CD14-positive monocyte (primary cell): ENCODE measurements at regions not wholly inside any gene's neighbourhood (a gene's known extent, or its start where the extent isn't known, plus 50 kb on each side); places are given as distances from the start of the nearest gene placed in this dataset.

Source experiments
- DNase-seq, 3 donors: peaks; one replicate each; pipeline ENCODE4 v3.0.0-alpha.2; 2011 to 2022
- H2AFZ ChIP-seq: 2 replicates; pipeline ENCODE4 v1.6.0; 2012; ENCODE audit warnings: mild to moderate bottlenecking, low read depth, low read length, inconsistent platforms; ENCODE audit not compliant: insufficient read depth, poor library complexity, severe bottlenecking
- H3K27ac ChIP-seq, 2 donors: 1 replicate in 1 of 2; 2 replicates in 1 of 2; pipeline ENCODE4 v1.5.1; 2012 to 2013; ENCODE audit warnings: low read length in 2 of 2, control low read depth in 1 of 2, inconsistent platforms in 1 of 2, low read depth in 1 of 2, mild to moderate bottlenecking in 1 of 2
- H3K27me3 ChIP-seq, 2 donors: one replicate each; pipeline versions ENCODE4 v1.6.0 to v1.6.1; 2011 to 2013; ENCODE audit warnings: low read length in 2 of 2; ENCODE audit not compliant: control insufficient read depth in 2 of 2, insufficient read depth in 2 of 2
- H3K36me3 ChIP-seq, 2 donors: replicated peaks in 1 of 2; 1 replicate in 1 of 2; 2 replicates in 1 of 2; pipeline versions ENCODE4 v1.5.1 to v1.6.1; 2012 to 2013; ENCODE audit warnings: low read length in 2 of 2, control low read depth in 1 of 2, inconsistent platforms in 1 of 2, mild to moderate bottlenecking in 1 of 2; ENCODE audit not compliant: insufficient read depth in 2 of 2, control insufficient read depth in 1 of 2
- H3K4me1 ChIP-seq, 2 donors: 1 replicate in 1 of 2; 2 replicates in 1 of 2; pipeline versions ENCODE4 v1.5.1 to v1.6.1; 2012 to 2013; ENCODE audit warnings: low read length in 2 of 2, control low read depth in 1 of 2, inconsistent platforms in 1 of 2, mild to moderate bottlenecking in 1 of 2, moderate library complexity in 1 of 2; ENCODE audit not compliant: insufficient read depth in 2 of 2, control insufficient read depth in 1 of 2
- H3K4me2 ChIP-seq: replicated peaks from 2 replicates; pipeline ENCODE3; 2012; ENCODE audit warnings: low read length, moderate library complexity, mild to moderate bottlenecking; ENCODE audit not compliant: poor library complexity, severe bottlenecking; ENCODE audit errors: extremely low read depth
- H3K4me3 ChIP-seq, 3 experiments: fragments of 200-600 bp in 1 of 3; sonication (generic) in 1 of 3; replicated peaks in 1 of 3; 1 replicate in 2 of 3; 2 replicates in 1 of 3; pipeline ENCODE4 v1.5.1; 2011 to 2013; ENCODE audit warnings: low read length in 3 of 3, mild to moderate bottlenecking in 3 of 3, control low read depth in 2 of 3, low read depth in 2 of 3, inconsistent platforms in 1 of 3, moderate library complexity in 1 of 3
- H3K79me2 ChIP-seq: 2 replicates; pipeline ENCODE4 v1.6.0; 2012; ENCODE audit warnings: mild to moderate bottlenecking, control low read depth, inconsistent platforms, low read length, moderate library complexity; ENCODE audit not compliant: insufficient read depth
- H3K9ac ChIP-seq: 2 replicates; pipeline ENCODE4 v1.6.0; 2017; ENCODE audit warnings: low read length, mild to moderate bottlenecking; ENCODE audit not compliant: insufficient read depth, poor library complexity, severe bottlenecking
- H3K9me3 ChIP-seq, 2 donors: replicated peaks in 1 of 2; 1 replicate in 1 of 2; 2 replicates in 1 of 2; pipeline versions ENCODE4 v1.5.1 to v1.6.1; 2012 to 2013; ENCODE audit warnings: low read length in 2 of 2, control low read depth in 1 of 2; ENCODE audit not compliant: control insufficient read depth in 1 of 2, insufficient read depth in 1 of 2
- H4K20me1 ChIP-seq: 2 replicates; pipeline ENCODE4 v1.6.0; 2012; ENCODE audit warnings: mild to moderate bottlenecking, low read length, control low read depth, moderate library complexity; ENCODE audit not compliant: insufficient read depth
- H3K27ac Mint-ChIP-seq, 7 donors: one replicate each; pipeline ENCODE4 v1.8.0; 2020; ENCODE audit warnings: mild to moderate bottlenecking in 7 of 7, mixed read lengths in 7 of 7, moderate library complexity in 6 of 7, inconsistent platforms in 2 of 7
- H3K27me3 Mint-ChIP-seq, 3 donors: one replicate each; pipeline ENCODE4 v1.8.0; 2021 to 2022; ENCODE audit warnings: low read depth in 3 of 3, mild to moderate bottlenecking in 3 of 3, mixed read lengths in 3 of 3, moderate library complexity in 3 of 3, inconsistent platforms in 1 of 3
- H3K36me3 Mint-ChIP-seq, 2 donors: one replicate each; pipeline ENCODE4 v1.8.0; 2020; ENCODE audit warnings: mixed read lengths in 2 of 2, inconsistent platforms in 1 of 2, mild to moderate bottlenecking in 1 of 2
- H3K4me1 Mint-ChIP-seq: one replicate; pipeline ENCODE4 v1.8.0; 2020; ENCODE audit warnings: mild to moderate bottlenecking, mixed read lengths
- H3K4me3 Mint-ChIP-seq, 2 donors: one replicate each; pipeline ENCODE4 v1.8.0; 2020; ENCODE audit warnings: mild to moderate bottlenecking in 2 of 2, mixed read lengths in 2 of 2, moderate library complexity in 1 of 2
- H3K9me3 Mint-ChIP-seq, 7 donors: one replicate each; pipeline ENCODE4 v1.8.0; 2020 to 2022; ENCODE audit warnings: mixed read lengths in 7 of 7, mild to moderate bottlenecking in 6 of 7, moderate library complexity in 6 of 7, inconsistent platforms in 2 of 7
- CTCF ChIP-seq: fragments of 200-600 bp; IDR thresholded peaks from one replicate; pipeline ENCODE4 v1.8.0; 2022; ENCODE audit warnings: antibody characterized with exemption, mild to moderate bottlenecking
- WGBS: methylation state at CpG from one replicate; pipeline ENCODE4 v1.1.5; 2013; ENCODE audit warnings: missing lambda C conversion rate; ENCODE audit not compliant: insufficient coverage; 5-methylcytosine and 5-hydroxymethylcytosine counted together
- intact Hi-C, 2 donors: fragments of 100-400 bp; cut with micrococcal nuclease; formaldehyde crosslinking; loops; one replicate each; pipeline versions ENCODE4 v1.15.0 to v1.15.1; 2023

- Histone ChIP-seq H3K9me3 (peaks cover 25 to 87% of the 10 kb centered on the region in 2 donors), H3K36me3 (peaks cover 2 to 47% of the 10 kb centered on the region in 2 donors), H2AFZ (no peak overlapping the region), H3K27ac (no peak overlapping the region), H3K4me2 (no peak overlapping the region), H3K79me2 (no peaks in the 10 kb centered on the region), H3K4me3 (no peak overlapping the region), H4K20me1 (no peaks in the 10 kb centered on the region), H3K9ac (no peak overlapping the region), H3K27me3 (no peaks in the 10 kb centered on the region), H3K4me1 (no peaks in the 10 kb centered on the region)
- DNase-seq, result no peak
- Mint-ChIP-seq H3K27ac (no peak overlapping the region), H3K36me3 (peaks cover 47 to 78% of the 10 kb centered on the region in 2 donors), H3K27me3 (no peaks in the 10 kb centered on the region), H3K9me3 (peaks cover 68 to 93% (median 85%) of the 10 kb centered on the region in 7 donors), H3K4me1 (no peaks in the 10 kb centered on the region), H3K4me3 (no peak overlapping the region)
- 100% methylated on average over 1 of the region's 2 CpGs for WGBS
- intact Hi-C loops, result no loop called here
- no peak for TF ChIP-seq CTCF
Observed at GRCh38 chr16:31745900-31746299, 127.7 kb upstream of the ZNF267 start.

- H3K4me1 Mint-ChIP-seq, result no peaks in the 10 kb centered on the region
- H3K36me3 ChIP-seq, result peaks cover 17 to 52% of the 10 kb centered on the region in 2 donors
- H3K4me1 ChIP-seq, result no peaks in the 10 kb centered on the region
- H3K9me3 Mint-ChIP-seq, result peaks cover 39 to 88% (median 85%) of the 10 kb centered on the region in 7 donors
- H3K9ac ChIP-seq, result no peak overlapping the region
- no peak for DNase-seq
- 100% methylated on average over 2 of the region's 7 CpGs for WGBS
- no peak overlapping the region for H3K4me2 ChIP-seq
- peaks cover 22 to 93% of the 10 kb centered on the region in 2 donors for H3K9me3 ChIP-seq
- no peak overlapping the region for H2AFZ ChIP-seq
- H3K4me3 Mint-ChIP-seq, result no peak overlapping the region
- H3K36me3 Mint-ChIP-seq, result peaks cover 36 to 47% of the 10 kb centered on the region in 2 donors
- no peak overlapping the region for H3K27ac ChIP-seq
- no peaks in the 10 kb centered on the region for H3K27me3 ChIP-seq
- no peak for TF ChIP-seq CTCF
- peak overlapping the region in 1 of 3 experiments; percentile 21 for H3K4me3 ChIP-seq
- intact Hi-C loops, result no loop called here
- H4K20me1 ChIP-seq, result no peaks in the 10 kb centered on the region
- H3K79me2 ChIP-seq, result no peaks in the 10 kb centered on the region
- H3K27ac Mint-ChIP-seq, result no peak overlapping the region
- peaks cover 0 to 2% (median 0%) of the 10 kb centered on the region in 3 donors for H3K27me3 Mint-ChIP-seq
Observed at GRCh38 chr16:31754998-31755615, 118.5 kb upstream of the ZNF267 start.
